ENCODE measurements at regions not wholly inside any gene's neighbourhood (a gene's known extent, or its start where the extent isn't known, plus 50 kb on each side); places are given as distances from the start of the nearest gene placed in this dataset.

DNA sequence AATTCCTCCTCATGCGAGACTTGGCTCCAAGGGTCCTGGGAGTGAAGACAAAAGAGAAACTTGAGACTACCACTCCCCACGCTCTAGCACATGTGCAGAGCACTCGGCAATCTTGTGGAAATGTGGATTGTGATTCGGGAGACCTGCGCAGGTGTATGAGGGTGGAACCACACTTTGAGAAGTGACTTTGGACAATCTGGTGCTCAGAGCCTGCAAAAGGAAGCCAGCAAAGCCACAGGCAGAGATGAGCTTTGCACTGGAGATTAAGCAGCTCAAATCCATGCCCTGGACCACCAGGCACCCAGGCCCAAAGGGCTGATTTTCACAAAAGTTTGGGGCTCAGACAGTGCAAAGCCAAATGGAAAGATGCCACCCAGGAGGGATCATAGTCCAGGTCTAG, 162.5 kb upstream of the TSHZ3 start:
- no peak overlapping the region for H3K4me2 ChIP-seq (ENCODE audit: insufficient read depth in 1 of 2, low read depth in 2 of 2, low read length in 2 of 2)
- no peaks in the 10 kb centered on the region for H4K20me1 ChIP-seq (replicated peaks in 1 of 2; ENCODE audit: control insufficient read depth in 1 of 2, insufficient read depth in 2 of 2, low read length in 2 of 2)
- H3K23me2 ChIP-seq (ENCODE audit: low read depth, low read length) = no peaks in the 10 kb centered on the region
- no peaks in the 10 kb centered on the region for H3K27me3 ChIP-seq (replicated peaks in 1 of 4; ENCODE audit: control insufficient read depth in 3 of 4, extremely low read depth in 1 of 4, insufficient read depth in 3 of 4, low read length in 3 of 4)
- H3K4ac ChIP-seq (replicated peaks; ENCODE audit: insufficient read length, low read depth, low read length) = no peak overlapping the region
- peaks cover 0 to 5% (median 0%) of the 10 kb centered on the region in 4 experiments; a peak in 3 of 7 replicates for H3K4me1 ChIP-seq (replicated peaks in 1 of 4; ENCODE audit: control insufficient read depth in 3 of 4, insufficient read depth in 4 of 4, low read length in 3 of 4)
- H4K8ac ChIP-seq (ENCODE audit: extremely low read depth, insufficient read depth, low read length) = no peak overlapping the region
- no peak overlapping the region for H4K5ac ChIP-seq (ENCODE audit: insufficient read length, low read depth, low read length)
- WGBS, 2 experiments (ENCODE audit: extremely low coverage in 1 of 2, insufficient coverage in 1 of 2, insufficient read length in 1 of 2, insufficient replicate concordance in 2 of 2, low coverage in 1 of 2, low lambda C conversion rate in 2 of 2, missing lambda C conversion rate in 1 of 2) = 85% methylated on average over 5 of the region's 5 CpGs; no CpG with 5 or more reads in 1 of the 2 experiments
- no peak overlapping the region for H3K23ac ChIP-seq (ENCODE audit: insufficient read length)
- no peak overlapping the region for H3K9ac ChIP-seq (replicated peaks in 1 of 4; ENCODE audit: extremely low read depth in 1 of 4, low read depth in 3 of 4, low read length in 3 of 4)
- no peak overlapping the region for H3K56ac ChIP-seq (replicated peaks; ENCODE audit: insufficient read length, low read depth, low read length)
- CTCF ChIA-PET (ENCODE audit: partially characterized antibody) = interaction anchor here (1.9 kb wide), 1 partner anchor 15 kb away, joined by 4 read pairs; no protein-coding TSS in a partner anchor
- no peak overlapping the region for H4K91ac ChIP-seq (replicated peaks; ENCODE audit: insufficient read length, low read length)
- no peak overlapping the region for H3K14ac ChIP-seq (ENCODE audit: insufficient read length)
- H2AFZ ChIP-seq (ENCODE audit: low read length) = no peak overlapping the region
- no peaks in the 10 kb centered on the region for H3K79me1 ChIP-seq (ENCODE audit: low read depth, low read length)
- no peaks in the 10 kb centered on the region for H3K79me2 ChIP-seq (ENCODE audit: control insufficient read depth in 1 of 2, insufficient read depth in 2 of 2, low read length in 2 of 2)
- DNase-seq (ENCODE audit: low read depth in 1 of 2, low spot score in 2 of 2) (peak in 1 of 2 experiments; percentile 28), FAIRE-seq (no peak)
- H3K4me3 ChIP-seq (ENCODE audit: extremely low read depth in 1 of 4, insufficient read depth in 2 of 4, low read depth in 3 of 4, low read length in 4 of 4) = no peak overlapping the region
- no peak overlapping the region for H2BK20ac ChIP-seq (ENCODE audit: low read length)
- no peaks in the 10 kb centered on the region for H3K9me3 ChIP-seq (ENCODE audit: insufficient read depth in 2 of 2, low read depth in 1 of 2, low read length in 1 of 2)
- no peak overlapping the region for H2AK5ac ChIP-seq (ENCODE audit: low read depth, low read length)
- POLR2A ChIA-PET (ENCODE audit: partially characterized antibody) = interaction anchor here (1.0 kb wide), 1 partner anchor 113 kb away, joined by 3 read pairs; no protein-coding TSS in a partner anchor
- no peaks in the 10 kb centered on the region for H3K36me3 ChIP-seq (ENCODE audit: control insufficient read depth in 2 of 4, insufficient read depth in 4 of 4, low read length in 3 of 4)
- H3K18ac ChIP-seq (ENCODE audit: extremely low read depth, low read length) = no peak overlapping the region
- no peak overlapping the region for H3K27ac ChIP-seq (ENCODE audit: low read depth, low read length)
- no peak overlapping the region for H2BK5ac ChIP-seq (ENCODE audit: low read depth, low read length)
- H2BK120ac ChIP-seq (replicated peaks; ENCODE audit: low read depth, low read length) = no peak overlapping the region
- no peak overlapping the region; the same call in 1 of the 2 replicates for H2BK12ac ChIP-seq (ENCODE audit: low read depth, low read length)
- no peak overlapping the region for H2BK15ac ChIP-seq (ENCODE audit: low read length)
- TF ChIP-seq, protein P1, sequence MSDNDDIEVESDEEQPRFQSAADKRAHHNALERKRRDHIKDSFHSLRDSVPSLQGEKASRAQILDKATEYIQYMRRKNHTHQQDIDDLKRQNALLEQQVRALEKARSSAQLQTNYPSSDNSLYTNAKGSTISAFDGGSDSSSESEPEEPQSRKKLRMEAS (IDR thresholded peaks at IDR 0.05) = no peak
- TF ChIP-seq JUN (IDR thresholded peaks at IDR 0.05; ENCODE audit: low read depth, low read length) (no peak), SIRT6 (IDR thresholded peaks at IDR 0.05; ENCODE audit: low read length) (no peak), TCF12 (IDR thresholded peaks at IDR 0.05; ENCODE audit: low read depth, low read length) (no peak), GTF2F1 (IDR thresholded peaks at IDR 0.05; ENCODE audit: borderline replicate concordance, low read depth, low read length) (no peak), SRF (IDR thresholded peaks at IDR 0.05; ENCODE audit: low read depth, low read length) (no peak), JUND (IDR thresholded peaks at IDR 0.05; ENCODE audit: low read length) (no peak), RAD21 (IDR thresholded peaks at IDR 0.05 in 1 of 2, conservative IDR thresholded peaks at IDR 0.05 in 1 of 2; ENCODE audit: low read depth in 2 of 2, low read length in 2 of 2) (no peak), CREB1 (IDR thresholded peaks at IDR 0.05) (no peak), GABPA (IDR thresholded peaks at IDR 0.05; ENCODE audit: borderline replicate concordance, insufficient read depth, low read length) (no peak), MAFK (IDR thresholded peaks at IDR 0.05; ENCODE audit: low read depth, low read length) (no peak), SIN3A (conservative IDR thresholded peaks at IDR 0.05 in 1 of 2, IDR thresholded peaks at IDR 0.05 in 1 of 2; ENCODE audit: low read depth in 1 of 2, low read length in 2 of 2) (no peak), SP4 (IDR thresholded peaks at IDR 0.05; ENCODE audit: low read length) (no peak)
